Endothelial cell of umbilical vein (primary cell): ENCODE measurements at regions not wholly inside any gene's neighbourhood (a gene's known extent, or its start where the extent isn't known, plus 50 kb on each side); places are given as distances from the start of the nearest gene placed in this dataset.

ENCODE experiments used
- BruUV-seq: library from RNA; stranded (reverse); fragments of 400-500 nt; replicated peaks from 2 replicates; lab custom pipeline; 2021; lab: Mats Ljungman, UMichigan
- CTCF ChIA-PET: fragments of 300-600, 350-600 bp; sonication (Branson Sonifier 250); formaldehyde crosslinking; loops from one replicate; lab custom pipeline; 2021; ENCODE audit warnings: antibody characterized with exemption, inconsistent platforms; lab: Charles Lee
- POLR2A ChIA-PET: fragments of 300-600, 350-600 bp; sonication (Branson Sonifier 250); formaldehyde crosslinking; loops from one replicate; lab custom pipeline; 2021; ENCODE audit warnings: antibody characterized with exemption, inconsistent platforms; lab: Charles Lee
- DNase-seq: peaks from one replicate; pipeline ENCODE4 v3.0.0-alpha.2; 2011; ENCODE audit warnings: low read depth, low spot score
- FAIRE-seq: peaks from 2 replicates; lab custom pipeline; 2011; peaks lifted over from hg19 to GRCh38; lab: Jason Lieb, UNC
- H2AFZ ChIP-seq: 2 replicates; pipeline ENCODE4 v1.6.0; 2012; ENCODE audit warnings: low read depth, low read length, control low read depth, inconsistent platforms
- H3K27ac ChIP-seq: 2 replicates; pipeline ENCODE4 v1.5.1; 2011; ENCODE audit warnings: low read depth, mild to moderate bottlenecking, control low read depth, low read length, moderate library complexity; ENCODE audit not compliant: insufficient read depth
- H3K27me3 ChIP-seq, 2 experiments: 2 replicates each; pipeline versions ENCODE4 v1.6.0 to v1.6.1; 2011; ENCODE audit warnings: low read length in 2 of 2, mixed read lengths in 1 of 2; ENCODE audit not compliant: control insufficient read depth in 2 of 2, insufficient read depth in 2 of 2
- H3K36me3 ChIP-seq, 2 experiments: 2 replicates in 1 of 2; 3 replicates in 1 of 2; pipeline ENCODE4 v1.5.1; 2011; ENCODE audit warnings: low read length in 2 of 2, mild to moderate bottlenecking in 1 of 2, moderate library complexity in 1 of 2; ENCODE audit not compliant: control insufficient read depth in 2 of 2, insufficient read depth in 2 of 2; ENCODE audit errors: extremely low read depth in 1 of 2
- H3K4me1 ChIP-seq: 3 replicates; pipeline ENCODE4 v1.5.1; 2011; ENCODE audit warnings: mild to moderate bottlenecking, low read length; ENCODE audit not compliant: control insufficient read depth, insufficient read depth; ENCODE audit errors: extremely low read depth
- H3K4me2 ChIP-seq: 2 replicates; pipeline ENCODE4 v1.6.1; 2011; ENCODE audit warnings: low read length, control low read depth, mixed read lengths; ENCODE audit not compliant: insufficient read depth
- H3K4me3 ChIP-seq, 3 experiments: fragments of 200-600 bp in 1 of 3; sonication (generic), shearing (Covaris generic) in 1 of 3; replicated peaks in 1 of 3; 2 replicates each; pipeline ENCODE4 v1.5.1; 2011 to 2016; ENCODE audit warnings: control low read depth in 3 of 3, low read length in 3 of 3, mild to moderate bottlenecking in 2 of 3, inconsistent platforms in 1 of 3, low read depth in 1 of 3, moderate library complexity in 1 of 3; ENCODE audit not compliant: insufficient read depth in 1 of 3
- H3K79me2 ChIP-seq: 2 replicates; pipeline ENCODE4 v1.6.0; 2012; ENCODE audit warnings: low read length, inconsistent platforms; ENCODE audit not compliant: control insufficient read depth, insufficient read depth
- H3K9ac ChIP-seq: replicated peaks from 2 replicates; pipeline ENCODE3; 2011; ENCODE audit warnings: low read length, control low read depth; ENCODE audit not compliant: insufficient read depth; ENCODE audit errors: extremely low read depth
- H3K9me1 ChIP-seq: replicated peaks from 3 replicates; pipeline ENCODE4 v1.6.0; 2011; ENCODE audit warnings: mild to moderate bottlenecking, low read length; ENCODE audit not compliant: control insufficient read depth, insufficient read depth; ENCODE audit errors: extremely low read depth
- H3K9me3 ChIP-seq: replicated peaks from 2 replicates; pipeline ENCODE4 v1.5.1; 2012; ENCODE audit warnings: low read length, inconsistent platforms; ENCODE audit not compliant: control insufficient read depth, insufficient read depth
- H4K20me1 ChIP-seq: replicated peaks from 2 replicates; pipeline ENCODE3; 2011; ENCODE audit warnings: mild to moderate bottlenecking, low read length; ENCODE audit not compliant: control insufficient read depth, insufficient read depth; ENCODE audit errors: extremely low read depth
- CTCF ChIP-seq, 2 donors: IDR thresholded peaks; 1 replicate in 1 of 2; 2 replicates in 1 of 2; pipeline ENCODE4 v1.5.1; 2011; ENCODE audit warnings: low read length in 2 of 2, mild to moderate bottlenecking in 2 of 2, moderate library complexity in 2 of 2, control low read depth in 1 of 2, inconsistent platforms in 1 of 2, low read depth in 1 of 2; ENCODE audit not compliant: insufficient read depth in 1 of 2; ENCODE audit errors: extremely low read depth in 1 of 2
- EZH2 ChIP-seq: IDR thresholded peaks from 2 replicates; pipeline ENCODE4 v1.6.1; 2012; ENCODE audit warnings: borderline replicate concordance, low read depth, mild to moderate bottlenecking, moderate library complexity, low read length, inconsistent platforms; ENCODE audit not compliant: severe bottlenecking
- FOS ChIP-seq: IDR thresholded peaks from 2 replicates; pipeline ENCODE4 v1.6.1; 2011; ENCODE audit warnings: mild to moderate bottlenecking, low read length, moderate library complexity, borderline replicate concordance; ENCODE audit not compliant: insufficient read depth
- GATA2 ChIP-seq: IDR thresholded peaks from 2 replicates; pipeline ENCODE4 v1.7.0; 2011; ENCODE audit warnings: low read depth, mild to moderate bottlenecking, moderate library complexity, mixed read lengths, low read length; ENCODE audit not compliant: insufficient read length, insufficient read depth
- JUN ChIP-seq: IDR thresholded peaks from 2 replicates; pipeline ENCODE4 v1.6.1; 2011; ENCODE audit warnings: borderline replicate concordance, low read depth; ENCODE audit not compliant: insufficient read length, insufficient read depth
- MAX ChIP-seq: IDR thresholded peaks from 2 replicates; pipeline ENCODE4 v1.6.1; 2011; ENCODE audit not compliant: insufficient read depth, insufficient read length
- MYC ChIP-seq: IDR thresholded peaks from one replicate; pipeline ENCODE4 v1.6.1; 2011; ENCODE audit warnings: mild to moderate bottlenecking, low read depth, low read length
- POLR2A ChIP-seq: IDR thresholded peaks from 2 replicates; pipeline ENCODE4 v1.6.1; 2012; ENCODE audit warnings: low read depth, mild to moderate bottlenecking, control low read depth, low read length
- POLR2AphosphoS5 ChIP-seq: IDR thresholded peaks from 2 replicates; pipeline ENCODE4 v1.6.1; 2012; ENCODE audit warnings: low read depth, mild to moderate bottlenecking, control low read depth, low read length, moderate library complexity; ENCODE audit not compliant: insufficient read depth
- dilution Hi-C: fragments of 300-500 bp; cut with MboI; formaldehyde crosslinking; loops from one replicate; pipeline ENCODE4 v1.15.0; 2019; ENCODE audit warnings: low sequenced_read_pairs; ENCODE audit not compliant: extremely low pct_ligation_motif_present
- intact Hi-C: fragments of 100-400 bp; cut with micrococcal nuclease; formaldehyde crosslinking; loops from one replicate; pipeline ENCODE4 v1.10.0; 2022

GRCh38 chr12:61502179-61502578 is 758.0 kb upstream of the USP15 start:
- no peak for DNase-seq
- Histone ChIP-seq H3K4me1 (no peaks in the 10 kb centered on the region), H3K27me3 (no peaks in the 10 kb centered on the region), H3K9me3 (no peaks in the 10 kb centered on the region), H3K79me2 (no peaks in the 10 kb centered on the region), H3K27ac (no peak overlapping the region), H3K4me2 (no peak overlapping the region), H4K20me1 (no peaks in the 10 kb centered on the region), H3K36me3 (no peaks in the 10 kb centered on the region), H3K9me1 (no peaks in the 10 kb centered on the region), H3K4me3 (no peak overlapping the region), H2AFZ (no peak overlapping the region), H3K9ac (no peak overlapping the region)
- no peak for TF ChIP-seq MYC
- TF ChIP-seq GATA2: no peak
- TF ChIP-seq POLR2AphosphoS5: no peak
- TF ChIP-seq FOS: no peak
- no peak for TF ChIP-seq POLR2A
- no peak for TF ChIP-seq CTCF (IDR thresholded peaks at IDR 0.05; ENCODE audit: extremely low read depth in 1 of 2, insufficient read depth in 1 of 2, low read depth in 1 of 2, low read length in 2 of 2)
- no peak for TF ChIP-seq MAX
- TF ChIP-seq JUN: no peak
- TF ChIP-seq EZH2: no peak
- no peak for FAIRE-seq
- BruUV-seq: no TSS peak
- dilution Hi-C loops (no loop called here), intact Hi-C loops (no loop called here)
- CTCF ChIA-PET: no interaction called here
- POLR2A ChIA-PET: no interaction called here
